Stimulated activated CD4-positive, alpha-beta T cell treated with anti-CD3 and anti-CD28 coated beads, Interleukin-2, amount 100 ng/mL, for 24 hours (primary cell): ENCODE measurements at regions not wholly inside any gene's neighbourhood (a gene's known extent, or its start where the extent isn't known, plus 50 kb on each side); places are given as distances from the start of the nearest gene placed in this dataset.

Source experiments
- DNase-seq, 2 donors: peaks; one replicate each; pipeline ENCODE4 v3.0.0-alpha.2; 2020

DNA sequence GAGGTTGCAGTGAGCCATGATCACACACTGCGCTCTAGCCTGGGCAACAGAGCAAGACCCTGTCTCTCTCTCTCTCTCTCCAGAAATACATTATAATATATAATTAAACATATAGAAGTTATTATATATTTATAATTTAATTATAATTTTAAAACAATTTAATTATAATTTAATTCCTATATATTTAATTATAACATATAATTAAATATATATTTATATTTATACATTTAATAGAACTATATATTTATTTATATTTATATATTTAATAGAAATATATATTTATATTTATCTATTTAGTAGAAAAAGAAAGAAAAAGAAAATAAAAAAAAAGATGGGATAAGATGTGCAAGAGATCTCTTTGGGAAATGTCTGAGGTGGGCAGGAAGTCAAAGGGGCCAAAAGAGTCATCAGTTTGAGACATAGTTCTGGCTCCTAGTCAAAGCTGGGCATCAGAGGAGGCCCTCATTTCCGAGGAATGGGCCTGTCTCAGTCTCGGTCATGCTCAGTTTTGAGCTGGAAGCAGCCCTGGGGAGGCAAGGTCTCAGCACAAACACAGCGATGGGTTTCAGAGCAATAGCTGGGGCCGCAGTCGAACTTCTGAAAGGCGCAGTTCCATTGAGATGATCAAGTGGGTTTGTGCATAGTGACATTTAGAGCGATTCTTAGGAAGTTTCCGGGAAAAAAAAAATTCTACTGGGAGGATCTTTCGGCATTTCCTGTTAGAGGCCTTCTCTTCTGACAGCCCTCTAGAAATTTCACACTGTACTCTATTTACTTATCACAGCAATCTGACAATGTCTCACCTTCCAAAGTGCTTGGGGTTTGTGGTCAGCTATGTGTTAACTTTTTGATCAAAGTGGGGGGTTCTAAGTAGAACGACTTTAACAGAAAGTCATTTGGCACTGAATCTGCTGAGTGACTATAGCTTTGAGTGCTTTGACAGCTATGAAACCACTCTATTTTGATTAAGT, 58.7 kb upstream of the GZMB start:
- peak; percentile 27 to 42 for DNase-seq

GRCh38 chr14:24690492-24690891, 56.5 kb upstream of the GZMB start:
- DNase-seq: no peak

DNA sequence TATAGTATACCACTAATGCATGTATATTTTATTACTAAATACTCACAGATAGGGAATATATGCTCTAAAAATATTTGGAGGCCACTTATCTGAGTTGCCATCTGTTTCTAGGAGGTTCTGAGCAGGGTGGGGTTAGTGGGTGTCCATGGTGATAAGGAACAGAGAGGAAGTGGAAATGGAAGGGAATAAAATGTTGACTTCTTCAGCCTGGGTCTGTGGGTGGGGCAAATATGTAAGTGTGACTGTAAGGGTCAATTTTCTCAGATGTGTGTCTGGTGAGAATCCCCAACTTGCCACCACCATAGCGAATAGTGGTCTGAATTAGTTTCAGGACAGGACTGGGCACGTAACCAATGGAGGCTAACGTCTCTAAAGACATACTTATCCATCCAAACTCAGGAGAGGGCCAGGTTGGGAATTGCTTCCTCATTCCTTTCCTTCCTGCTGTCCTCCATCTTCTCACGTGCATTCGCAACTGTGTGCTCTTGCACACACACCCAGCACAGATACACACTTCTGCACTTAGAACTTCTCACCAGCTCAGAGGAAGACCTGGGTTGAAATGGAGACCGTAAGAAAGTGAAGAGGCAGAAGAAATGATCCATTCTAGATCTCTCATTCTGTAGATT, 54.2 kb upstream of the GZMB start:
- DNase-seq: no peak
